NT2/D1 (cell line): ENCODE measurements at regions not wholly inside any gene's neighbourhood (a gene's known extent, or its start where the extent isn't known, plus 50 kb on each side); places are given as distances from the start of the nearest gene placed in this dataset.

Experiments
- DNase-seq: peaks from one replicate; pipeline ENCODE4 v3.0.0-alpha.2; 2011; ENCODE audit warnings: low read depth, low spot score
- H3K27me3 ChIP-seq: 2 replicates; pipeline ENCODE4 v1.6.0; 2011; ENCODE audit warnings: mild to moderate bottlenecking; ENCODE audit not compliant: insufficient read length, insufficient read depth
- H3K36me3 ChIP-seq: 2 replicates; pipeline ENCODE4 v1.6.1; 2011; ENCODE audit warnings: mild to moderate bottlenecking, low read length, mixed read lengths; ENCODE audit not compliant: insufficient read depth, insufficient read length
- H3K4me1 ChIP-seq: 2 replicates; pipeline ENCODE4 v1.5.1; 2011; ENCODE audit not compliant: insufficient read depth, insufficient read length
- H3K4me3 ChIP-seq: 2 replicates; pipeline ENCODE4 v1.5.1; 2011; ENCODE audit warnings: low read depth; ENCODE audit not compliant: insufficient read length
- H3K9ac ChIP-seq: 2 replicates; pipeline ENCODE4 v1.6.0; 2011; ENCODE audit warnings: low read depth; ENCODE audit not compliant: insufficient read length
- H3K9me3 ChIP-seq: 2 replicates; pipeline ENCODE4 v1.5.1; 2011; ENCODE audit warnings: mild to moderate bottlenecking, low read length; ENCODE audit not compliant: insufficient read depth
- SUZ12 ChIP-seq: IDR thresholded peaks from 2 replicates; pipeline ENCODE4 v1.6.1; 2011; ENCODE audit not compliant: insufficient read length, insufficient read depth; ENCODE audit errors: extremely low read depth
- YY1 ChIP-seq: IDR thresholded peaks from 2 replicates; pipeline ENCODE4 v1.6.1; 2011; ENCODE audit not compliant: insufficient read length, insufficient read depth
- ZNF274 ChIP-seq: IDR thresholded peaks from 2 replicates; pipeline ENCODE4 v1.6.1; 2011; ENCODE audit warnings: mild to moderate bottlenecking, low read depth, low read length

DNA sequence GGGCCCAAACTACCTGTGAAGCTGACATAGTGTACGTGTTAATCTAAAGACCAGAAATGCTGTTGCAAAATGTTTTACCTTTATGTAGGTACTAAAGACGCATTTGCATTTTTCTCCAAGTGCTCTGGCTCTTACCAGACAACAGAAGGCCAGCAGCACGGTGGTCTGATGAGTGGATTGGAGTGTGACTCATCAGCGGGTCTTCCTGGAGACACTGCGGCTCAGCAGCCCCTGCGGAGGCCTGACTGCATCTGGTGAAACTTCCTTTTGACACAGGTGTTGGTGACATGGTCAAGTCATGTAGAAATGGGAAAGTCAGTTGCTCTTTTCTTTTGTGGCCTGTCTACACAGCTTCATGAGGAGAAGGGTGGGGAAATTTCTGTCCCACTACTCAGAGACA is 723.6 kb downstream of the INHBA start:
- Histone ChIP-seq H3K9me3 (no peaks in the 10 kb centered on the region), H3K9ac (no peak overlapping the region), H3K4me3 (no peak overlapping the region), H3K4me1 (no peaks in the 10 kb centered on the region), H3K27me3 (no peaks in the 10 kb centered on the region), H3K36me3 (no peaks in the 10 kb centered on the region)
- no peak for DNase-seq
- no peak for TF ChIP-seq YY1
- no peak for TF ChIP-seq ZNF274
- no peak for TF ChIP-seq SUZ12

DNA sequence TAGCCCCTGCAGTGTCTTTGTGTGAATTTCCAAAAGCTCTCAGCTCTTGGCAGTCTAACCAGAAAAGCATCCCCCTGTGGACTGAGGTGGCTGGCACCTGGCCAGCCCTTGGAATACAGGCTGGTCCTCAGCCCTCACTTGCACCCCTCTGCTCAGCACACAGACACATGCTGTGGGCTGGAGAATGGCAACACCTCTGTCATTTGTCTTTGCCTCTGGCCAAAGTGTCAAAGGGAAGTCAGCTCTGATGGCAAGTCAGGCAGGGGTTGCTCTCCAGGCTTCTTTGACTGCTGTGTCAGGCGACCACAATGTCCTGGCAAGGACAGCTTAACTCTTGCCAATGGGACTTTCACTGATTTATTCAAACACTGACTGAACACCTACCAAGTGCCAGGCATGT is 724.8 kb downstream of the INHBA start:
- DNase-seq, result no peak
- Histone ChIP-seq H3K4me1 (no peaks in the 10 kb centered on the region), H3K9ac (no peak overlapping the region), H3K36me3 (no peaks in the 10 kb centered on the region), H3K9me3 (no peaks in the 10 kb centered on the region), H3K4me3 (no peak overlapping the region), H3K27me3 (no peaks in the 10 kb centered on the region)
- TF ChIP-seq SUZ12 (no peak), ZNF274 (no peak), YY1 (no peak)

DNA sequence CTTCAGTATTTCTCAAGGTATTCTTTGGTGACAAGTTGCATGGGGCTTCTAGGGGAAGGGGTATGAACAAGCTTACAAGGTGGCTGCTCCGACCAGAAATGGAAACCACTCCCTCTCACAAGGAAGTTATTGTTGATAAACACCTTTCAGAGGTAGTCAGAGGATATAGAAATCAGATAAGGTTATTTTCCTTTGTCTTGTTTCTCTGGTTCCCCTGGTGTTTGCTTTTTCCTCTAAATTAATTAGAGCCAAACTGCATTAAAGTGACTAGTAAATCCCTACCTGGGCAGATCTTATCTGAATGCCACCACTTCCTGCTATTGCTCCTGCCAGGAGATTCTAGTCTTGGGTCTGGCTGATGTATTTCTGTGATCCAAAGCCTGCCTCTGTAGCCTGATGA is 725.4 kb downstream of the INHBA start:
- TF ChIP-seq SUZ12 (no peak), ZNF274 (no peak), YY1 (no peak)
- H3K9ac ChIP-seq, result no peak overlapping the region

DNA sequence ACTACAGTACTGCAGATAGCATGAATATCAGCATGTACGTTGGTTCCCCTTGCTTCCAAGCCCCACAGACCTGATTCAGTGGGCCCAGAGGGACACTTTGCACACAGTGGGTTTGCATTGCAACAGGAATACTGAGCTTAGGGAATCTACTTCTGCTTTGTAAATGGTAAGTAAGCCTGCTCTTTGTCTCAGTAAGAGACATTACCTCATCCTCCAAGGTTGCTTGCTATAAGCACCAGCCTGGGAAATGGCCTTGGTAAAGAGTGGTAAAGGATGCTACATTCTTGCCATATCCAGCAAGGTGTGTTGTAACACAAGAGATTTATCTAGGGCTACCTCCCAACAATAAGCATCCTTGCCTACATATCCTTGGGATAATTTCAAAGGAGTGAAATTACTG is 730.5 kb downstream of the INHBA start:
- no peaks in the 10 kb centered on the region for H3K4me1 ChIP-seq
- H3K9ac ChIP-seq, result no peak overlapping the region
- no peaks in the 10 kb centered on the region for H3K36me3 ChIP-seq
- DNase-seq, result peak; percentile 86
- TF ChIP-seq YY1 (no peak), ZNF274 (no peak), SUZ12 (no peak)
- H3K9me3 ChIP-seq, result no peaks in the 10 kb centered on the region
- no peaks in the 10 kb centered on the region for H3K27me3 ChIP-seq
- no peak overlapping the region for H3K4me3 ChIP-seq

More for the DNA sequence above, 725.4 kb downstream of the INHBA start:
- Histone ChIP-seq H3K4me1 (no peaks in the 10 kb centered on the region), H3K9me3 (no peaks in the 10 kb centered on the region), H3K4me3 (no peak overlapping the region), H3K36me3 (no peaks in the 10 kb centered on the region), H3K27me3 (no peaks in the 10 kb centered on the region)
- DNase-seq, result no peak

DNA sequence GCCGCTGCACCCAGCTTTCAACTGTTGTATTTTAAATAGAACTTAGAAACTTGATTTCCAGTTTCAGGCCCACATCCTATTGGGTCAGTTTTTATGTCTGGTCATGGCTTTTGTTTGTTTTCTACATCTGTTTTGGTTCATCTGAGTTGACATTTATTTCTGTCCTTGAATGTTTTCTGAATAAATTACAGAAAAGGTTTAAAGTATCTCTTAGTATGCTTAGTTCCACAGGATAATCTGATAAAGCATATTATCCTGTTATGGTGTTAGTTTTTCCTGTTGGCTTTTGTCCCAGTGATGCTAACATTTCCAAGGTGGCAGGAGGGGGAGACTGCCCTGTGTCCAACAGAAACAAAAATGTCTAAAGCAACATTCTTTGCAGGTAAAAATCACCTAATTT is 733.2 kb downstream of the INHBA start:
- Histone ChIP-seq H3K9ac (no peak overlapping the region), H3K9me3 (no peaks in the 10 kb centered on the region), H3K4me1 (no peaks in the 10 kb centered on the region), H3K36me3 (no peaks in the 10 kb centered on the region), H3K4me3 (no peak overlapping the region), H3K27me3 (no peaks in the 10 kb centered on the region)
- DNase-seq, result no peak
- TF ChIP-seq ZNF274 (no peak), YY1 (no peak), SUZ12 (no peak)

DNA sequence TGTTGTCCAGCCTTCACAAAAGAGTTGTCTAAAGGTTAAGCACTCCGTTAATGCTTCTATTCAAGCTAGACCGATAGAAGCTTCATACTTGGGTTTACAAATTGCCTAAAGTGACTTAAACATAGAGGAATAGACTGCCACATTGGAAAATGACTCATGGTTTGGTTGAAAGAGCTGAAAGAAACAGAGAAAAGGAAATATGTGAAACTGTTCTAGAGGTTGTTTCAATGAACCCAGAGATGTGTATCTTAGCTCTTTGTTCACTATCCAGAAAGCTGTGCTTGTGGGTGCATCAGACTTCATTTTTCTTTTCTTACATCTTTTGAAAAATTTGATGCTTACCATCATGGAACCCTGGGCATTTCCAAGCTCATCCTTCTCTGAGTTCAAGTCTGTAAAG is 736.2 kb downstream of the INHBA start:
- no peaks in the 10 kb centered on the region for H3K4me1 ChIP-seq
- peaks cover 4% of the 10 kb centered on the region; the same call in 1 of the 2 replicates for H3K9me3 ChIP-seq
- no peaks in the 10 kb centered on the region for H3K27me3 ChIP-seq
- no peak overlapping the region for H3K9ac ChIP-seq
- H3K4me3 ChIP-seq, result no peak overlapping the region
- no peaks in the 10 kb centered on the region for H3K36me3 ChIP-seq
- TF ChIP-seq SUZ12 (no peak), ZNF274 (no peak), YY1 (no peak)
- DNase-seq, result no peak

DNA sequence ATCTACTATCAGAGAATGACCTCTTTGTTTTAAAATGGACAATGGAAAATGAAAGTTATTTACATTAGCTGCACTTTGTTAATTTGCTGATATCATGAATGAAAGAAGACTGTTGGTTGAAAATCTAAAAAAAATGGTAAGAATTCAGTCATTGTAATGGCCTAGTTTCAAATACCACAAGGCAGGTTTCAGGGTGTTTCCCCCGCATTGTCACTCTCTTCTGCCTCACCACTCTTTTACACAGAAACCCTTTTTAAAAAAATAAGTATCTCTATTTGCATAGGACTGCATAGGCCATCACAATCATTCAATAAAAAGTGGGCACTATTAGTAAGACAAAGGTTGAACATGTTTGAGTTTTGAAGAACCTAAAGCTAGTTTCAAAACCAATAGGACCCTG is 737.1 kb downstream of the INHBA start:
- H3K4me3 ChIP-seq, result no peak overlapping the region
- H3K27me3 ChIP-seq, result no peaks in the 10 kb centered on the region
- no peaks in the 10 kb centered on the region for H3K4me1 ChIP-seq
- no peak overlapping the region for H3K9ac ChIP-seq
- DNase-seq, result no peak
- H3K36me3 ChIP-seq, result no peaks in the 10 kb centered on the region
- H3K9me3 ChIP-seq, result peaks cover 4% of the 10 kb centered on the region; the same call in 1 of the 2 replicates
- TF ChIP-seq YY1 (no peak), SUZ12 (no peak), ZNF274 (no peak)
